Activated CD8-positive, alpha-beta memory T cell treated with anti-CD3 and anti-CD28 coated beads for 36 hours (primary cell): ENCODE measurements at regions not wholly inside any gene's neighbourhood (a gene's known extent, or its start where the extent isn't known, plus 50 kb on each side); places are given as distances from the start of the nearest gene placed in this dataset.
"Not testable (repeated sequence)": the region's sequence is repeated elsewhere in the genome, so short reads cannot be mapped to it uniquely, and the experiment has no call there.

Source experiments
- CTCF ChIA-PET: fragments of 350-600 bp; sonication (Branson Sonifier 250); formaldehyde crosslinking; loops from one replicate; lab custom pipeline; 2021; ENCODE audit warnings: antibody characterized with exemption; lab: Charles Lee
- POLR2A ChIA-PET: fragments of 350-600 bp; sonication (Branson Sonifier 250); formaldehyde crosslinking; loops from one replicate; lab custom pipeline; 2021; ENCODE audit warnings: antibody characterized with exemption; lab: Charles Lee

GRCh38 chr16:85278839-85279238 is 166.6 kb upstream of the CIBAR2 start:
- CTCF ChIA-PET, result no interaction called here
- POLR2A ChIA-PET, result no interaction called here

GRCh38 chr16:85279402-85279801 is 167.1 kb upstream of the CIBAR2 start:
- POLR2A ChIA-PET, result no interaction called here
- CTCF ChIA-PET, result no interaction called here

DNA sequence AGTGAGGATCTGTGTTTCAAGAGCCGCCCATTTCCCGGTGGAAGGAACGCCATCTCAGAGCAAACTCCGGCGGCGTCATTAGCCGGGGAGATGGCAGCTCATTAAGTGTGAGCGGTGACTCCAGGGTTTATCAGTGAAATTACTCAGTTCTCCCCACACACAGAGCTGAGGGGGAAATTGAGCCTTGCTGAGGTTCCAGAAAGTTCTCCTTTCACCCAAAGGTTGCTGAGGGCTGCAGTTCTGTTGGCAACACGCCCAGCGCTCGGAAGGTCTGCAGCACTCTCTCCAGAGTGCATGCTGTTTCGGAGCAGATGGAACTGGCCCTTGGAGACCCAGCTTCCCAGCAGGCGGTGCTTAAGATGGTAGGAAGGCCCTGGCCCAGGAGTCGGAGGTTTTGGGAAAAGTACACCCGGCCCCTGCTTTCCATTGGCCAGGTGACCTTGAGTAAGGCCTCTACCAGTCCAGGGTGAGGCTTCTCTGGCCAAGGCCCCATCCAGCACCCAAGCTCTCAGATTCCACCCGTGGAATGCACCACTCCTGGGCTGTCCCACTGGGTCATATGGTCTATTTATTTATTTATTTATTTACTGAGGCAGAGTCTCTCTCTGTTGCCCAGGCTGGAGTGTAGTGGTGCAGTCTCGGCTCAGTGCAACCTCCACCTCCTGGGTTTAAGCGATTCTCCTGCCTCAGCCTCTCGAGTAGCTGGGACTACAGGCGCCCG is 167.7 kb upstream of the CIBAR2 start:
- POLR2A ChIA-PET, result no interaction called here
- CTCF ChIA-PET, result interaction anchor here (1.2 kb wide), 1 partner anchor 22 kb away, joined by 3 read pairs; no protein-coding TSS in a partner anchor

DNA sequence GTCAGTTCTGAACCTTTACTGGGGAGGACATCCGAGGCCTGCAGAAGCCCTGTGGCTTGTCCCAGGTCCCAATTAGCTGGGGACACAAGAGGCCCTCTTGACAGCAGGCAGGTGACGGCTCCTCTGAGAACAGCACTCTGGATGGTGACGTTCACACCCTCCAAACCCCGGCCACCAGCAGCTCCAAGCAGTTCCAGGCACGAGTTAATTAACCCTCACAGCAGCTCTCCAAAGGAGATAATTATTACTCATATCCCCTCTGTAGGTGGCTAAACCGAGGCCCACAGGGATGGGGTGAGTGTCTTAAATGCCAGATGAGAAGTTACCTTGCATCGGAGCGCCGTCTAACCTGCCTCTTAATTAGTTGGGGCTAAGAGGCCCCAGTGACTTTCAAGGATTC is 168.9 kb upstream of the CIBAR2 start:
- POLR2A ChIA-PET, result no interaction called here
- CTCF ChIA-PET, result no interaction called here

- POLR2A ChIA-PET, result no interaction called here
- CTCF ChIA-PET, result no interaction called here
Measured at GRCh38 chr16:85282842-85283241, 170.6 kb upstream of the CIBAR2 start.

DNA sequence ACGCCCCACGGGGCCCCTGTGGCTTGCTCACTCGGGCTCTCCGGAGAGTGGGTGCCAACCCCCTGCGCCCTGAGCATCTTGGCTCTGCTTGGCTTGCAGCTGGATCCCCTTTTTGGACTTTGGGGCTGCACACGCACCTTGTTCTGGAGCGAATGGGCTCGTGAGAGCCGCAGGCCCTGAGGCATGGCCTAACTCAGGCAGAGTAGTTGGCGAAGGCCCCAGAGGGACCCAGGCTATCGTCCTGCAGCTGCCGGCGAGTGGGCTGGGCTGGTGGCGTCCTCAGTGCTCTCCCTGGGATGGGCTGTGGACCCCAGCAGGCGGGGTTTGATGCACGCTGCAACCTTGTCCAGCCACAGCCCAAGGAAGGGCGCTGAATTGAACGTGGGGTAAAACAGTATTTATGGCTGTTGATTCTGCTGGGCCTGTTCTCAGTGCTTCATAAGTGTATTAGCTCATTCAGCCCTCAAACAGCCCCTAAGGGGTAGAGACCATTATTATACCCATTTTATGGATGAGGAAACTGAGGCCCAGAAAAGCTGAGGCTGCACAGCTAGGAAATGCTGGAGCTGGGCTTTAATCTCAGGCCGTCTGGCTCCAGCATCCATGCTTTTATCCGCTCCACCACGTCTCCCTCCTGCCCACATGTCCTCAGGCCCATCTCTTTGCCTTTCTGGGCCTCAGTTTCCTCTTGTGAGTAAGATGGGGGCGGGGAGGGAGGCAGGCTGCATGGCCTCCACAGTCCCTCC is 171.2 kb upstream of the CIBAR2 start:
- POLR2A ChIA-PET, result no interaction called here
- CTCF ChIA-PET, result no interaction called here

- ChIA-PET POLR2A (no interaction called here), CTCF (no interaction called here)
Measured at GRCh38 chr16:85284141-85284817, 172.0 kb upstream of the CIBAR2 start.

DNA sequence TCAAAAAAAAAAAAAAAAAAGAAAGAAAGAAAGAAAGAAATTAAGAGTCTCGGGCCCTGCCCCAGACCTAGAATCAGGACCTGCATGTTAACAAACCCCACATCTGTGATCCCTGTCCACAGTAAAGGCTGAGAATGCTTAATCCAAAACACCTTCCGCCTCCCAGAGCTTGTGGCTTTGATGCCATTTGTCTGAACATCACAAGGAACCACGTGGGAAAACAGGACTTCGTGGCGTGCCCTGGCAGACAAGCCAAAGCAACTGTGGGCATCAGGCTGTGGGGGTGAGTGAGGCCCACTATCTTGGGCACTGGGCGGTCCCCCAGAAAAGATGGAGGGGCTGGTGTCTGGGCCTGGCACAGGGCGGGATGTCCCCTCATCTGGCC is 173.4 kb upstream of the CIBAR2 start:
- CTCF ChIA-PET, result interaction anchor here (0.7 kb wide), 1 partner anchor 288 kb away, joined by 4 read pairs; no protein-coding TSS in a partner anchor
- POLR2A ChIA-PET, result no interaction called here

DNA sequence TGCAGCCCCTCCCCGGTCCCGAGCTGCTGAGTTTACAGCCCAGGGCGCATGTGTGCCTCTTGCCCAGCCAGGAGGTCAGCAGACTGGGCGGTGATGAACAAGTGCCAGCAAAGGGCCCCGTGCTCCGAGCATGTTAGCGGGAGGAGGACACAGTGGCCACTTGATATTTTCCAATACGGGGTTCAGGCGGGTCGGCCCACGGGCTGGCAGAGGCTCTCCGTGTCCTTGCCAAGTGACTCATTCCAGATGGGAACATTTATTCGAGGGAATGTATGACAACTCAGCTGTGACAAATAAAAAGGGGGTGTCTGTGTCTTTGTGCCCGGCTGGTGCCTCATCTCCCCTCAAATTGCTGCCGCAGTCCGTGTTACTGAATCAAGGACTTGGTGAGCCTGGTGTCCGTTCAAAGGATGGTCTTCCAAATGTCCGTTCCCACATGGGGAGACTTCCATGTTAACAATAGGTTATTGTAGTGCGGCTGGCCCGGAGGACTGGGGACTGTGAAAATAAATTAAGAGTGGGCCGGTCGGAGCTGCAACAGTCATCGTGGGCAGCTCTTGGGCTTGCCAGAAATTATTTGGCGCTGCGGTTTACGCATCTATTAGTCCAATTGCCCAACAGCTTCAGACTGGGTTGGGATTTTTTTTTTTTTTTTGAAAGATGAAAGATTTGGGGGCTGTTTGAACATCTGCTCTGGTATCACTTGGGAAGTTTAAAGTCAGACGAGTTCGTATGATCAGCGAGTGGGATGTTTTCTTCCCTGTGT is 174.0 kb upstream of the CIBAR2 start:
- ChIA-PET POLR2A (no interaction called here), CTCF (interaction anchor here (1.1 kb wide), 1 partner anchor 205 kb away, joined by 3 read pairs; no protein-coding TSS in a partner anchor)

- CTCF ChIA-PET, result interaction anchor here (1.1 to 1.3 kb wide), 2 partner anchors 12 to 204 kb away, joined by 3 to 5 read pairs; no protein-coding TSS in a partner anchor
- POLR2A ChIA-PET, result no interaction called here
Measured at GRCh38 chr16:85286951-85287814, 174.9 kb upstream of the CIBAR2 start.

DNA sequence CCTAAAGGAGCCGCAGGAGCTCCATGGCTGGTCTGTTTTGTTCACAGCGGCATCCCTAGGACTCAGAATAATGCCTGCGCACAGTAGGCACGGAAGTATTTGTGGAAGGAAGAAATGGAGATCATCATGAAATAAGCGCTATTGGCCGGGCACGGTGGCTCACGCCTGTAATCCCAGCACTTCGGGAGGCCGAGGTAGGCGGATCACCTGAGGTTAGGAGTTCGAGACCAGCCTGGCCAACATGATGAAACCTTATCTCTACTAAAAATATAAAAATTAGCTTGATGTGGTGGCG is 175.5 kb upstream of the CIBAR2 start:
- CTCF ChIA-PET, result interaction anchor here (1.3 kb wide), 2 partner anchors 12 to 34 kb away, joined by 3 to 5 read pairs; no protein-coding TSS in a partner anchor
- POLR2A ChIA-PET, result not testable (repeated sequence)

DNA sequence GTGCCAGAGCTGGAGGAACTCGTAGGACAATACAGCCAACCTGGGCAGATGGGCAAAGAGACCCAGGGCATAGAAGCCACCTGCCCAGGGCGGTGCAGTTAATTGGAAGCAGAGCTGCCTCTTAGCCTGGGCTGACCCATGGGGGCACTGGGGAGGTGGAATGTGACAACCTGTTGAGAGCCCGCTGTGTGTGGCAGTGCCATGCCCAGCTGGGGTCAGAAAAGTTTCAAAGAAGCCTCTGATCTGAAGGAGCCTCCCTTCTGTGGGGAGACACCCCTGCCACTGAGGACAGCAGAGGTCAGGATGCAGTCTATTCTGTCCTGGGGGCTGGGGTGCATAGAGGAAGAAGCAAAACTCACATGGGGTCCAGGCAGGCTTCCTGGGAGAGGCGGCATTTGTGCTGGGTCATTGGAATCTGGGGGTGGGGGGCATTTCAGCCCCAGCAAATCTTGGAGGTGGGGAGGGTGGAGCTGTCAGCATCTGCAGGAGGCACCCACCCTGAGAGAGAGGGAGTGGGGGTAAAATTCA is 176.1 kb upstream of the CIBAR2 start:
- CTCF ChIA-PET, result interaction anchor here (1.3 kb wide), 2 partner anchors 13 to 35 kb away, joined by 3 to 5 read pairs; no protein-coding TSS in a partner anchor
- POLR2A ChIA-PET, result no interaction called here

GRCh38 chr16:85288869-85289660 is 176.8 kb upstream of the CIBAR2 start:
- POLR2A ChIA-PET, result no interaction called here
- CTCF ChIA-PET, result interaction anchor here (0.9 to 1.3 kb wide), 3 partner anchors 11 to 35 kb away, joined by 3 to 5 read pairs (median 3); no protein-coding TSS in a partner anchor

DNA sequence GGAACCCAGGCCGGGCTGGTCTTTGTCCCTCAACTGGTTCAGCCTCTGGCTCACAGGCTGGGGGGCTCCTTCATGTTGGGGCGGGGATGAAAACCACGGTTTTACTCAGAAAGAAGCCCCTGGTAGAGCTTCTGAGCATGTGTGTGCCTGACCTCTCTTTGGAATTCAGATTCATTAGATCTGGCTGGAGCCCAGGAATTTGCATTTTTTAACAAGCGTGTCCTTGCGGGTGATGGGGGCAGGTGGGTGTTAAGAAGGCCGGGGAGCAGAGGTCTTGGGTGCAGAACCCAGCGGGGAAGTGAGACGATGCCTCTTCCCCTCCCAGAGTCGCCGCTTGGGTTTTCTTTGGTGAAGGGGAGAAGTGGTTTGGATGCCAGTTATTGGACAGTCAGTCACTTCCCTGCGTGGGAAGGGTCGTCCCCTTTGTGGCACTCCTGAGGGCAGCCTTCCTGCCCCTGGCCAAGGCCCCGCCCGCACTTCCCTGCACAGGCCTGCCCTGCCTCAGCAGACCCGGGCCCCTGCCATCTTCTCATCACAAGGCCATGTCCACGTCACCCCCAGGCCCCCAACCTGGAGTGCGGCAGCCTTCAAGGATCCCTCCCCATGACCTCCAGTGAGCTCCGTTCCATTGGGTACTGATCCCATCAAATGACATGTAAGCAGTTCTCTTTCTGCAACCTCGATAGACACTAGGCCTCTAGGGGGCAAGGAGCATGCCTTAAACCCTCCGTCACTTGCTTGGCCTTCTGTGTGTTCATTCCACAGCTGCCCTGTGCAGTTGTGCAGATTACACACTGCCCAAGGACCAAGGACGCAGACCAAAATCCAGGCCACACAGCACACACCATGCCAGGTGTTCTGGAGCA is 177.7 kb upstream of the CIBAR2 start:
- ChIA-PET POLR2A (no interaction called here), CTCF (interaction anchor here (0.6 to 0.9 kb wide), 2 partner anchors 10 to 190 kb away, joined by 3 to 4 read pairs; no protein-coding TSS in a partner anchor)

GRCh38 chr16:85290626-85291301 is 178.5 kb upstream of the CIBAR2 start:
- CTCF ChIA-PET, result interaction anchor here (0.6 kb wide), 1 partner anchor 191 kb away, joined by 4 read pairs; no protein-coding TSS in a partner anchor
- POLR2A ChIA-PET, result no interaction called here
